ENCODE measurements at regions not wholly inside any gene's neighbourhood (a gene's known extent, or its start where the extent isn't known, plus 50 kb on each side); places are given as distances from the start of the nearest gene placed in this dataset.

DNA sequence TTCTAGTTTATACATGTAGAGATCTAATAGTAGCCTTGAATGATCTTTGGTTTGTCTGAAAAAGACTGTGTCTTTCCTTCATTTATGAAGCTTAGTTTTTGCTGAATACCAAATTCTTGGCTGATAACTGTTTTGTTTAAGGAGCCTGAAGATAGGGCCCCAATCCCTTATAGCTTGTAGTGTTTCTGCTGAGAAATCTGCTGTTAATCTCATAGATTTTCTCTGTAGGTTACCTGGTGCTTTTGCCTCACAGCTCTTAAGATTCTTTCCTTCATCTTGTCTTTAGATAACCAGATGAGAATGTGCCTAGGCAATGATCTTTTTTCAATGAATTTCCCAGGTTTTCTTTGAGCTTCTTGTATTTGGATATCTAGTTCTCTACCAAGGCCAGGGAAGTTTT, 562.1 kb downstream of the XIRP2 start:
- peaks cover 0 to 3% of the 10 kb centered on the region in 2 experiments for H4K20me1 ChIP-seq (replicated peaks in 1 of 2; ENCODE audit: control insufficient read depth in 1 of 2, insufficient read depth in 2 of 2, low read length in 2 of 2)
- POLR2A ChIA-PET (ENCODE audit: partially characterized antibody) = interaction anchor here (1.2 kb wide), 1 partner anchor 13 kb away, joined by 3 read pairs; no protein-coding TSS in a partner anchor
- DNase-seq (ENCODE audit: low read depth in 1 of 2, low spot score in 2 of 2) (no peak), FAIRE-seq (no peak)
- no peak overlapping the region for H3K27ac ChIP-seq (ENCODE audit: low read depth, low read length)
- H4K91ac ChIP-seq (replicated peaks; ENCODE audit: insufficient read length, low read length) = no peak overlapping the region
- no peak overlapping the region for H2BK12ac ChIP-seq (ENCODE audit: low read depth, low read length)
- no peaks in the 10 kb centered on the region for H3K27me3 ChIP-seq (replicated peaks in 1 of 4; ENCODE audit: control insufficient read depth in 3 of 4, extremely low read depth in 1 of 4, insufficient read depth in 3 of 4, low read length in 3 of 4)
- H3K79me2 ChIP-seq (ENCODE audit: control insufficient read depth in 1 of 2, insufficient read depth in 2 of 2, low read length in 2 of 2) = peaks cover 0 to 91% of the 10 kb centered on the region in 2 experiments; a peak in 2 of 4 replicates
- CTCF ChIA-PET (ENCODE audit: partially characterized antibody) = interaction anchor here (0.6 to 2.3 kb wide), 7 partner anchors 10 to 592 kb away, joined by 3 to 6 read pairs (median 4); no protein-coding TSS in a partner anchor
- H2BK120ac ChIP-seq (replicated peaks; ENCODE audit: low read depth, low read length) = no peak overlapping the region
- H2AFZ ChIP-seq (ENCODE audit: low read length) = no peak overlapping the region
- no peak overlapping the region for H3K4me3 ChIP-seq (ENCODE audit: extremely low read depth in 1 of 4, insufficient read depth in 2 of 4, low read depth in 3 of 4, low read length in 4 of 4)
- H3K23ac ChIP-seq (ENCODE audit: insufficient read length) = no peak overlapping the region
- H3K79me1 ChIP-seq (ENCODE audit: low read depth, low read length) = peaks cover 2% of the 10 kb centered on the region; the same call in 1 of the 2 replicates
- no peak overlapping the region for H2BK15ac ChIP-seq (ENCODE audit: low read length)
- peaks cover 28 to 36% of the 10 kb centered on the region in 2 experiments for H3K9me3 ChIP-seq (ENCODE audit: insufficient read depth in 2 of 2, low read depth in 1 of 2, low read length in 1 of 2)
- H2BK20ac ChIP-seq (ENCODE audit: low read length) = no peak overlapping the region
- no peak overlapping the region for H3K56ac ChIP-seq (replicated peaks; ENCODE audit: insufficient read length, low read depth, low read length)
- H3K36me3 ChIP-seq (ENCODE audit: control insufficient read depth in 2 of 4, insufficient read depth in 4 of 4, low read length in 3 of 4) = peaks cover 0 to 3% (median 1%) of the 10 kb centered on the region in 4 experiments; a peak in 2 of 8 replicates
- H3K23me2 ChIP-seq (ENCODE audit: low read depth, low read length) = no peaks in the 10 kb centered on the region
- no peak overlapping the region for H4K8ac ChIP-seq (ENCODE audit: extremely low read depth, insufficient read depth, low read length)
- H3K4ac ChIP-seq (replicated peaks; ENCODE audit: insufficient read length, low read depth, low read length) = no peak overlapping the region
- H4K5ac ChIP-seq (ENCODE audit: insufficient read length, low read depth, low read length) = no peak overlapping the region
- no peak overlapping the region for H3K18ac ChIP-seq (ENCODE audit: extremely low read depth, low read length)
- H3K4me2 ChIP-seq (ENCODE audit: insufficient read depth in 1 of 2, low read depth in 2 of 2, low read length in 2 of 2) = no peak overlapping the region
- no peak overlapping the region for H3K14ac ChIP-seq (ENCODE audit: insufficient read length)
- no peak overlapping the region for H2BK5ac ChIP-seq (ENCODE audit: low read depth, low read length)
- peaks cover 0 to 6% (median 2%) of the 10 kb centered on the region in 4 experiments; a peak in 2 of 7 replicates for H3K4me1 ChIP-seq (replicated peaks in 1 of 4; ENCODE audit: control insufficient read depth in 3 of 4, insufficient read depth in 4 of 4, low read length in 3 of 4)
- no peak overlapping the region for H2AK5ac ChIP-seq (ENCODE audit: low read depth, low read length)
- no peak overlapping the region for H3K9ac ChIP-seq (replicated peaks in 1 of 4; ENCODE audit: extremely low read depth in 1 of 4, low read depth in 3 of 4, low read length in 3 of 4)
- TF ChIP-seq POU5F1 (IDR thresholded peaks at IDR 0.05; ENCODE audit: low read depth, low read length) (no peak), FOSL1 (IDR thresholded peaks at IDR 0.05; ENCODE audit: insufficient read depth, low read depth, low read length) (no peak), KDM4A (IDR thresholded peaks at IDR 0.05; ENCODE audit: low read depth, low read length, severe bottlenecking) (no peak), SAP30 (IDR thresholded peaks at IDR 0.05; ENCODE audit: insufficient read depth, insufficient replicate concordance, low read length) (no peak), CREB1 (IDR thresholded peaks at IDR 0.05) (no peak), SIX5 (IDR thresholded peaks at IDR 0.05; ENCODE audit: low read depth, low read length) (no peak), RAD21 (IDR thresholded peaks at IDR 0.05 in 1 of 2, conservative IDR thresholded peaks at IDR 0.05 in 1 of 2; ENCODE audit: low read depth in 2 of 2, low read length in 2 of 2) (no peak)
- TF ChIP-seq, protein P1, sequence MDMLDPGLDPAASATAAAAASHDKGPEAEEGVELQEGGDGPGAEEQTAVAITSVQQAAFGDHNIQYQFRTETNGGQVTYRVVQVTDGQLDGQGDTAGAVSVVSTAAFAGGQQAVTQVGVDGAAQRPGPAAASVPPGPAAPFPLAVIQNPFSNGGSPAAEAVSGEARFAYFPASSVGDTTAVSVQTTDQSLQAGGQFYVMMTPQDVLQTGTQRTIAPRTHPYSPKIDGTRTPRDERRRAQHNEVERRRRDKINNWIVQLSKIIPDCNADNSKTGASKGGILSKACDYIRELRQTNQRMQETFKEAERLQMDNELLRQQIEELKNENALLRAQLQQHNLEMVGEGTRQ (IDR thresholded peaks at IDR 0.05; ENCODE audit: low read length) = no peak
